ENCODE measurements at regions not wholly inside any gene's neighbourhood (a gene's known extent, or its start where the extent isn't known, plus 50 kb on each side); places are given as distances from the start of the nearest gene placed in this dataset.

DNA sequence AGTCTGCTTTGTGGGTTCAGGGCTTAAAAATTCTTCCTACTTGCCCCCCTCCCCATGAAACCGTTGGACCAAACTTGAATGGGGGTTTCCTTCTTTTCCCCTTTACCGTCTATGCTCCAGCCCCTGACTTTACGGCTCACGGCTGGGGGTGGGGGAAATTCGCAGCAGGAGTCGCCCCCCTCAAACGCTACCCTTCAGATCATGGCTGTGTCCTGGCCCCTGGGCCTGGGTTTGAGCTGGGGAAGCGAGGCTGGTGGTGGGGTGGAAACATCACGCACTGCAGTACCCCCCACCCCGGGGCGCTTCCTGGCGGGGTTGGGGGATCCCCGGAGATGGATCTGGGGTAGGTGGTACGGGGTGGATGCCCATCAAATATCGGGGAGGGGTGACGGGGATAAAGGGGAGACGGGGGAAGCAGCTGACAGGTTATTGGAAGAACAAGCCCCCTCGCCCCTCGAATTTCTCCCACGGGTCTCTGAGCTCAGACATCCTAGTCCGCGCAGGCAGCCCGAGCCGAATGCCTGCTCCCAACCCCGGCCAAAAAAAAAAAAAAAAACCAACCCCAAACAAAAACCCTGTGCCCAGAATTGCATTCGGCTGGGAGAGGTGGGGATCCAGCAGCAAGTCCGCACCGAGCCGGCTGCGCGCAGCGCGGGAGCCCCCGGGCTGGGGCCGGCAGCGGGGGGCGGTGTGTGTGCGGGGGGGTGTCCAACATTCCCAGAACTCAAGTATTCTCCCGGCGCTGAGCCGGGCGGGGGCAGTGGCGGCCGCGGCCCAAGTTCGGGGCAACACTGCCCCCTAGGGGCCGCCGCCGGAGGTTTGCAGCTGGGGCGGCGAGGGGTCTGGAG lies 59.0 kb upstream of the ACOT11 start:
- peak in 1 of 2 donors; percentile 92 for DNase-seq (ENCODE audit: low spot score in 2 of 2)
- TF ChIP-seq, protein P1, sequence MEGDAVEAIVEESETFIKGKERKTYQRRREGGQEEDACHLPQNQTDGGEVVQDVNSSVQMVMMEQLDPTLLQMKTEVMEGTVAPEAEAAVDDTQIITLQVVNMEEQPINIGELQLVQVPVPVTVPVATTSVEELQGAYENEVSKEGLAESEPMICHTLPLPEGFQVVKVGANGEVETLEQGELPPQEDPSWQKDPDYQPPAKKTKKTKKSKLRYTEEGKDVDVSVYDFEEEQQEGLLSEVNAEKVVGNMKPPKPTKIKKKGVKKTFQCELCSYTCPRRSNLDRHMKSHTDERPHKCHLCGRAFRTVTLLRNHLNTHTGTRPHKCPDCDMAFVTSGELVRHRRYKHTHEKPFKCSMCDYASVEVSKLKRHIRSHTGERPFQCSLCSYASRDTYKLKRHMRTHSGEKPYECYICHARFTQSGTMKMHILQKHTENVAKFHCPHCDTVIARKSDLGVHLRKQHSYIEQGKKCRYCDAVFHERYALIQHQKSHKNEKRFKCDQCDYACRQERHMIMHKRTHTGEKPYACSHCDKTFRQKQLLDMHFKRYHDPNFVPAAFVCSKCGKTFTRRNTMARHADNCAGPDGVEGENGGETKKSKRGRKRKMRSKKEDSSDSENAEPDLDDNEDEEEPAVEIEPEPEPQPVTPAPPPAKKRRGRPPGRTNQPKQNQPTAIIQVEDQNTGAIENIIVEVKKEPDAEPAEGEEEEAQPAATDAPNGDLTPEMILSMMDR (IDR thresholded peaks at IDR 0.05): peak; percentile 95 to 98 (median 96)
- Histone ChIP-seq H3K36me3 (no peaks in the 10 kb centered on the region), H3K4me3 (peak overlapping the region; percentile 61 to 81), H3K4me1 (peaks cover 0 to 31% of the 10 kb centered on the region in 2 donors), H3K27ac (peak overlapping the region; percentile 92 to 97), H3K27me3 (no peaks in the 10 kb centered on the region), H3K9me3 (no peaks in the 10 kb centered on the region)
- intact Hi-C loops (cut with DNase I): loop anchor here (1.0 to 5.0 kb wide), 10 partner anchors 82 to 542 kb away; partner anchors contain the start of genes CYB5RL, IFT25, LRRC42 and MRPL37

DNA sequence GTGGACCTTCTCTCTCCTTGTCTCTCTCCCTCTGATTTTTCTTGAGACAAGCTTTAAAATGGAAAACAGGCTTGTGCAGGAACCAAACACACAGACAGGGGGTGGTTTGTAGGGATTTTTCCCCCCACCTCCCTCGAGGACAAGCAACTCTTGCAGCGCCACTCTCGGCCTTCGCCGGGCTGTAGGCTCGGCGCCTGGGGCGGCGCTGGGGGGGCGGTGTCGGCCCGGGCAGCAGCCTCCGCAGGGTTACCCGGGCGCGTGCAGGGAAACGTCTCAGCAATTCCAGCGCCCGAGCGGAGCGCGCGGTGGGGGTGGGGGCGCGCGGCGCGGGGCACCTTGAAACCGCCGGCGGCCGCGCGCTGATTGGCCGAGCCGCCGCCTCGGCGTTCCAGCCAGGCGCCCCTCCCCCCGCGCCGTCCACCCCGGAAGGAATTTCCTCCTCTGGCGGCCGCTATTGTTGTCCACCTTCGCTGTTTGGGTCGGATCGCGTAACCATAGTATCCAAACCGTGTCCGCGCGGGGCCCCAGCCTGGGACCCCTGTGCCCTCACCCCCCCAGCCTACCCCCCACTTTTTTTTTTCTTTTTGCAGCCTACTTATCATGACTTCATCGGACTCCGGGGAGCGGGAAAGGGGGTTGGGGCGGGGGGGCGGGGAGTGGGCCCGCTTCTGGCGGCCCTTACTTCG lies 59.8 kb upstream of the ACOT11 start:
- Histone ChIP-seq H3K9me3 (no peaks in the 10 kb centered on the region), H3K27ac (peak overlapping the region; percentile 92 to 97), H3K36me3 (no peaks in the 10 kb centered on the region), H3K4me3 (peak overlapping the region; percentile 61 to 81), H3K27me3 (no peaks in the 10 kb centered on the region), H3K4me1 (peaks cover 0 to 31% of the 10 kb centered on the region in 2 donors)
- peak; percentile 48 to 96 for DNase-seq (ENCODE audit: low spot score in 2 of 2)
- TF ChIP-seq, protein P1 (IDR thresholded peaks at IDR 0.05): peak in 2 of 3 experiments; percentile 3 to 9
- intact Hi-C loops (cut with DNase I): loop anchor here (1.0 to 5.0 kb wide), 8 partner anchors 81 to 541 kb away; partner anchors contain the start of genes CYB5RL, IFT25, LRRC42 and MRPL37

DNA sequence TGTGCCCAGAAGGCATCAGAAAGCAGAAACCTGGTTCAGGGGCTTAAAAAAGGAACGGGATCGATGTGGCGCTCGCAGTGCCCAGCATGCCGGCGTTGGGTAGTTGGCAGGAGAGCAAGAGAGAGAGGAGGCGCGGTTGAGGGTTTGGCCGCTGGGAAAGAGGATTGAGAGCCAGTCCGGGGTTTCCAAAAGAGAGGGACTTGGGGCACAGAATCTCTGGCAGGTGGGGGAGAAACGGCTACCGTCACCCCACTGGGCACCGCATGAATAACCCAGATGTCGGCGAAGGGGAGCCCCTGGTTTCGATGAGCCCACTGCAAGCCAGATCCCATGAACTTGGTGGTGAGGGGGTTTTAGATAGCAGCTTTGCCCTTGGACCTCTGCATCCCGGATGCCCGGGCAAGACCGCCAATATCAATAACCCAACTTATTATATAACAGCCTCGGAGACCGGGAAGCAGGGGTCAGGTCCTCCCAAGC lies 60.4 kb upstream of the ACOT11 start:
- DNase-seq (ENCODE audit: low spot score in 2 of 2): no peak

DNA sequence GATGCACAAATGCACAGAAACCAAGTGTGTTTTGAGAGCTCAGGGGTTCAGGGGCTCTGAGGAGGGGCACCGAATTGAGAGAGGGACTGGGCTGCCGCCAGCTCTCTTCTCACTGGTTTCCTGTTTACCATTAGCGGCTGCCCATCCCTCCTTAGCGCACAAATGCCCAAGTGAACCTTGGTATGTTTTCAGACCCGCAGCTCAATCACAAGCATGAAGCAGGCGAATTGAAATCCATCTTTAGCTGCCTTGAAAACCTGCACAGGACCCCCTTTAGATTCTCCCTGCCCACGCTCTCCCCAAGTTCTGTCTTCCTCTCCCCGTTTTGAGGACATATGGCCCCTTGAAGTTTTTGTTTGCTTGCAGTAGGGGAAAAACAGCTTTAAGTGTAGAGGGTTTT lies 61.1 kb upstream of the ACOT11 start:
- DNase-seq (ENCODE audit: low spot score in 2 of 2): no peak
- Histone ChIP-seq H3K4me3 (peak overlapping the region in 1 of 2 donors; percentile 81), H3K9me3 (no peaks in the 10 kb centered on the region), H3K36me3 (no peaks in the 10 kb centered on the region), H3K4me1 (peaks cover 0 to 31% of the 10 kb centered on the region in 2 donors), H3K27ac (peak overlapping the region; percentile 92 to 97), H3K27me3 (no peaks in the 10 kb centered on the region)
- TF ChIP-seq, protein P1 (IDR thresholded peaks at IDR 0.05): no peak
- intact Hi-C loops (cut with DNase I): loop anchor here (5.0 kb wide), 6 partner anchors 95 to 540 kb away; partner anchors contain the start of genes IFT25, LRRC42, TCEANC2 and TMEM59

More for the DNA sequence above, 60.4 kb upstream of the ACOT11 start:
- intact Hi-C loops (cut with DNase I): loop anchor here (1.0 to 5.0 kb wide), 8 partner anchors 80 to 540 kb away; partner anchors contain the start of genes CYB5RL, IFT25, LRRC42 and MRPL37
- Histone ChIP-seq H3K27ac (peak overlapping the region; percentile 92 to 97), H3K27me3 (no peaks in the 10 kb centered on the region), H3K4me3 (peak overlapping the region; percentile 61 to 81), H3K4me1 (peaks cover 0 to 31% of the 10 kb centered on the region in 2 donors), H3K36me3 (no peaks in the 10 kb centered on the region), H3K9me3 (no peaks in the 10 kb centered on the region)
- TF ChIP-seq, protein P1 (IDR thresholded peaks at IDR 0.05): no peak

DNA sequence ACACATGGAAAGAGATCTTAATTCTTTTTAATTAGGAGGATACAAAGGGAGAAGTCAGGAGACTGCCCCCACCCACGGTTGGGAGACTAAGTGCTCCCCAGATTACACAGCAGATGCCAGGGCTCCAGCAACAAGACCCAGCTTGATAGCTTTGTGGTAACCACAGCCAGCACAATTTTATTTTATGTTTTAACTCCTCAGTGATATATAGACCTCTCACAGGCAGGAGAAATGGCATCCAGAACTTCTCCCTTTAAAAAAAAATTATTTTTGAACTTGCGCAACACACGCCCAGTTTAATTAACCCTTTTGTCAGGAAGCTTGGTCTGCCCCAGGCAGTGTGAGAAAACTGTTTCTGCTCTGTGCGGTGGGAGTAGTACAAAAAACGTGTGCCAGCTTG lies 62.6 kb upstream of the ACOT11 start:
- H3K9me3 ChIP-seq: no peaks in the 10 kb centered on the region
- H3K4me1 ChIP-seq: peaks cover 0 to 28% of the 10 kb centered on the region in 2 donors
- DNase-seq (ENCODE audit: low spot score in 2 of 2): no peak
- no peaks in the 10 kb centered on the region for H3K27me3 ChIP-seq
- intact Hi-C loops (cut with DNase I): loop anchor here (5.0 kb wide), 6 partner anchors 97 to 538 kb away; partner anchors contain the start of genes IFT25, LRRC42, TCEANC2 and TMEM59
- no peak overlapping the region for H3K27ac ChIP-seq
- TF ChIP-seq, protein P1 (IDR thresholded peaks at IDR 0.05): no peak
- no peak overlapping the region for H3K4me3 ChIP-seq
- H3K36me3 ChIP-seq: no peaks in the 10 kb centered on the region

Measured in ascending aorta (tissue), 2 donors.